ENCODE measurements at regions not wholly inside any gene's neighbourhood (a gene's known extent, or its start where the extent isn't known, plus 50 kb on each side); places are given as distances from the start of the nearest gene placed in this dataset.
"Not testable (repeated sequence)": the region's sequence is repeated elsewhere in the genome, so short reads cannot be mapped to it uniquely, and the experiment has no call there.

GRCh38 chrX:9271789-9272525, 192.9 kb upstream of the TBL1X start:
- peak; percentile 84 for DNase-seq

DNA sequence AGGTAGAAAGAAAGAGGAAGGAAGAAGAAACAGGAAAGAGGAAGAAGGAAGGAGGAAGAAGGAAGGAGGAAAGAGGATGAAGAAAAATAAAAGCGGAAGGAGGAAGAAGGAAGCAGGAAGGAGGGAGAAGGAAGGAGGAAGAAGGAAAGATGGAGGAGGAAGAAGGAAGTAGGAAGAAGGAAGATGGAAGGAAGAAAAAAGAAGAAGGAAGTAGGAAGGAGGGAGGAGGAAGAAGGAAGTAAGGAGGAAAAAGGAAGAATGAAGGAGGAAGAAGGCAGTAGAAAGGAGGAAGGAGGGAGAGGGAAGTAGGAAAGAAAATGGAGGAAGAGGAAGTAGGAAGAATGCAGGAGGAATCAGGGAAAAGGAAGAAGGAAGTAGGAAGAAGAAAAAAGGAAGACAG, 191.1 kb upstream of the TBL1X start:
- DNase-seq = no peak

DNA sequence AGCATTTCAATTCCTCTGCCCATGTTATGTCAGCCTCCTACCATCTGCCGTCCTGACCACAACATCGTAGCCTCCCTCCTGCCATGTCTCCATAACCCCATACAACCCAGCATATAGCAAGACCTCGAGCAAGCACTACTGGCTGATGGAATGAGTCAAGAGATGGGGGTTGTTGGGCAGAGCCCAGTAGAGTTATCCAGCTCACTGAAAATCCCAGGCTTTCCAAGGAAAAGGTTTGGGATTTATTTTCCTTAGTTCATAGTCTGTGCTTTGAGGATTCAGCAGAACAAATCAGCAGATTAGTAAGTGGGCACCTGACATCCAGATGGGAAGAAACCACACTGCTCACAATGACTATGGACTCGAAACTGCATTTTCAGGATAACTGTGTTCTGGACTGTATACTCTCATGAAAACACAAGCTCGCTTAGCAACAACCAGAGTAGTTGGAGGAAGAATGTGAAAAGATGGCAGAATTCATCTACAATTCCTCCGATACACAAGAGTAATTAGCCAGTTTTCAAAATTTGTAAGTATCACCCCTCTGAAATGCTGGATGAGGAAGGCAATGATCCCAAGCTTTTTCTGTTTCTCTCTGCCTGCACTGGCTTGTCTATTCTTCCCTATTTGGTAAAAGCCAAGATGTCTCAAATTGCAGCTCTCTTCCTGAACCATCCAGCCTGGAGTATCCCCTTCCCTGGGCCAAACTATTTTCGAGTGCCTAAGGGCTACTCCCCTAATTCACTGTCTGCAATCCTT, 186.2 kb upstream of the TBL1X start:
- DNase-seq = peak; percentile 23

- DNase-seq = no peak
These were observed 185.7 kb upstream of the TBL1X start for GRCh38 chrX:9279234-9279544.

GRCh38 chrX:9280831-9281230, 184.0 kb upstream of the TBL1X start:
- no peak for DNase-seq

DNA sequence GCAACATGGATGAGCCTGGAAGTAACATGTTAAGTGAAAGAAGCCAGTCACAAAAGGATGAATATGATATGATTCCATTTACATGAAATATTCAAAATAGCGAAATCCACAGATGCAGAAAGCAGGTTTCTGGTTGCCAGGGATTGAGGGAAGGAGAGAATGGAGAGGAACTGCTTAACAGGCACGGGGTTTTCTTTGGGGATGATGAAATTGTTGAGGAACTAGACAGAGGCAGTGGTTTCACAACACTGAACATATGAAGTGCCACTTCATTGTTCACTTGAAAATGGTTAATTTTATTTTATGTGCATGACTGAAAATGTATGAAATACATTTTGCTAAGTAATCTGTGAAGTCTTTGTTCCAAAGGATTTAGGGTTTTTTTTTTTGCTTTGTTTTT, 182.5 kb upstream of the TBL1X start:
- DNase-seq = no peak

DNA sequence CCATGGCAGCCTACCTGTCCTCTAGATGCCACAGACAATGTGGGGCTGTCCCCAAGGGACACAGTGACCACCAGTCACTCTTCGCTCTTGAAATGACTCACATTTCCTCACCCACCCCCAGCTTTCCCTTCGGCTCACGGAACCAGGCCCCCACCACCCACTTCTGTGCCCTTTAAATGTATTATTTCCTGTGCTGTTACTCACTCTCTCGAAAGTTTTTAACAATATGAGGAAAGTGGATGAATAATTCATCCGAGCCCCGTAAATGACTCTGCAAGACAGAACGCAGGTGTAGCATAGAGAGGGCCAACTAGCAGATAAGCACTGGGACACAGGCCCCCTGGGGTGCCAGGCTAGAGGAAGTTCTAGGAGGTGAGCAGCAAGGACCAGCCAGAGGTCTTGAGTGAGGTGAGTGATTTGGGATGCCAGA, 179.5 kb upstream of the TBL1X start:
- DNase-seq = no peak

- no peak for DNase-seq
These were observed 178.6 kb upstream of the TBL1X start for GRCh38 chrX:9286234-9286633.

GRCh38 chrX:9291629-9292028, 173.2 kb upstream of the TBL1X start:
- no peak for DNase-seq

DNA sequence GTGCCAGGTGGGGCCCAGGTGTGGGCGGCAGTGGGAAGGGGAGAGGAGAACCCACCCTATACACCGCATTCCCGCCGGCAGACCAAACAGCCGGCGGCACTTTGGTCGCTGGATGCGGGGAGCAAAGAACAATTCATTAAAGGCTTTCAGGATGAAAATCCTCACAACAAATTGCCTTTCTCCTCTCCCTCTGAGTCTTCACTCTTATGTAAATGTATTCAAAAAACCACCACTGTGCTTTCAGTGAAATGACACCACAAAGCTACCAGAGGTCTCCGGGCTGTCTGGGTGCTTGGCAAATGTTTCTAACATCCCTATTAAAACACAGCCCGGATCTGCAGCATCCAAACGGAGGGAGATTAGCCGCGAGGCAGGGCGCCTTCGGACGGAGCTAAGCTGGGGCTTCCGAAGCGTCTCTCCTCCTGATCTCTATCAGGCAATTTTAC, 171.8 kb upstream of the TBL1X start:
- no peak for DNase-seq

GRCh38 chrX:9293903-9294302, 171.0 kb upstream of the TBL1X start:
- DNase-seq = no peak

DNA sequence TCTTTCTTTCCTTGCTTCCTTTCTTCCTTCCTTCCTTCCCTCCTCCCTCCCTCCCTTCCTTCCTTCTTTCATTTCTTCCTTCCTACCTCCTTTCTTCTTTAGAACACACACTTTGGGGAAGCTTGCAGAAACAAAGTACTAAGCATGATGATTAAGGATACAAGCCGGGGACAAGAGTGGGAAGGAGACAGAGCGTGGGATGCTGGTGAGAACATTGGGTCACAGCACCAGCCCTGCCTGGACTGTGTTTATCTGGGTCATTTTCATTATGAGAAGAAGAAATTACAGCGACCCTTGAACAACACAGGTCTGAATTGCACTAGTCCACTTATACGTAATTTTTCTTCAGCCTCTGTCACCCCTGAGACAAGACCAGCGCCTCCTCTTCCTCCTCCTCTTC, 169.3 kb upstream of the TBL1X start:
- DNase-seq = no peak

DNA sequence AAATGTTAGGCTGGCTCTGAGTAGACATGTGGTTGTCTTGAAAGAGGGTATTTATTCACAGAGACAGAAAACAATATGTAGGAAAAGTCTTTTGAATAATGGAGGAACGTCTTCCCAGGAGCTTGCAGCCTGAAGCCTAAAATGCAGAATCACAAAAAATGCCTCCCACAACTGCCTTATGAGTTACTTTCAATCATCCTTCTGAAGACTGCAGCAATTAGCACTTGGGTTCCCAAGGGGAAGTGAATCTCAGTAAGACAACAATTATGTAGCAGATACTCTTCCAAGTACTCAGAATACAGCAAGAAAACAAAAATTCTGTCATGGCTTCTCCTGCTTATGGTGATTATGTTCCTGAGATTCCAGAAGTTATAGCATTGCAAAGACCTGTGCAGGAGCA, 166.6 kb upstream of the TBL1X start:
- DNase-seq = no peak

DNA sequence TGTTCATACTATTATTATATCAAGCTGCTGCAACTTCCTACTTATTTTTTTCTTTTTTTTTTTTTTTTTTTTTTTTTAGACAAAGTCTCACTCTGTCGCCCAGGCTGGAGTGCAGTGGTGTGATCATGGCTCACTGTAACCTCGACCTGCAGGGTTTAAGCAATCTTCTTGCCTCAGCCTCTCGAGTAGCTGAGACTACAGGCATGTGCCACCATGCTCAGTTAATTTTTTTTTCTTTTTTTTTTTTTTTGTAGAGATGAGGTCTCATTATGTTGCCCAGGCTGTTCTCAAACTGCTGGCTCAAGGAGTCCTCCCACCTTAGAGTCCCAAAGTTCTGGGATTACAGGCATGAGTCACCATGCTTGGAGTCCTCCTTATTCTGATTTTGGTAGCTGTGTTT, 165.2 kb upstream of the TBL1X start:
- not testable (repeated sequence) for DNase-seq

GRCh38 chrX:9301836-9302235, 163.0 kb upstream of the TBL1X start:
- no peak for DNase-seq

DNA sequence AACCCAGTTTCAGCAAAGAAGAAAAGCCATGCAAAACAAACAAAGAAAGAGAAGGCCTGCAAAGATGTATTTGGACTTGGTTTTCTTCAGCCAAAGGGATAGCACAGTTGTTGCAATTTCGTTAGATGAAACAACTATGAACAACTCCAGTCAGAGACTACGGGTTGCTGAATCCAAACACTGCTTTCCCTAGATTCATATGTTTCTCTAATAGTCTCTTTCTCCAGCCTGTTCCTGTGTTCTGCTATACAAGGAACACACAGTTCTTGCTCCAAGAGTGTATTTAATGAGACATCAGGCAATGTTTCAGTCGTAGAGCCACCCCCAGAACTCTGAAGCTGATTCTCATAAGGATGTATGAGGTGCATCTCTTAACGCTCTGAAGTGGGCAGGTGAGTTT, 162.5 kb upstream of the TBL1X start:
- no peak for DNase-seq

DNA sequence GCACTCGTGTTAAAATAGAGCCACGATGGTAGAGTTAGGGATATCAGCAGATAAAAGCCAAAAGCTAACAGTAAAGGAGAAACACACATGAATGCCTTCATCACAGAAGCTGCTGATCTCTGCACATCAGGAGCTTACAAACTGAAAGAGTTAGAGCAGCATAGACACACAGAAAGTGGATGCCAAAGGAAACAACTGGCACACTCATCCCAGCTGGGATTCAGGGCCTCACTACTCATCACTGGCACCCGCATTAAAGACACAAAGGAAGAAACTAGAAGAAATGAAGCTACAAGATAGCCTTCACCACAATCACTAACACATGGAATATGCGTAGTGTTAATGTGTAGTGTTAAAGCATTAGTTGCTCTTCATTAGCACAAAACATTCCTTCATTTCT, 156.4 kb upstream of the TBL1X start:
- no peak for DNase-seq

DNA sequence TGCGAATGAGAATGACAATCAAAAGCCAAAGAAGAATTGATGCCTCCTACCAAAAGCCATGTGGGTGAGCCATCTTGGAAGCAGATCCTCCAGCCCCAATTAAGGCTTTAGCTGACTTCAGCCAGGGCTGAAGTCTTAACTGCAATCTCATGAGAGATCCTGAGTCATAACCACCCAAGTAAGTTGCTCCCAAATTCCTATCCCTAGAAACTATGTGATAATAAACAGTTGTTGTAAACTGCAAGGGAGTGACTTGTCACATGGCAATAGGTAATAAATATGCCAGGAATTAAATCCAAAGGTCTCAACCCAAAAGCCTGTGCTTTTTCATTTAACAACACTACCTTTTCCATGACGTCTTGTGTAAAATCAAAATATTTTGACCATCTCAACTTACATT, 154.2 kb upstream of the TBL1X start:
- peak; percentile 54 for DNase-seq

DNA sequence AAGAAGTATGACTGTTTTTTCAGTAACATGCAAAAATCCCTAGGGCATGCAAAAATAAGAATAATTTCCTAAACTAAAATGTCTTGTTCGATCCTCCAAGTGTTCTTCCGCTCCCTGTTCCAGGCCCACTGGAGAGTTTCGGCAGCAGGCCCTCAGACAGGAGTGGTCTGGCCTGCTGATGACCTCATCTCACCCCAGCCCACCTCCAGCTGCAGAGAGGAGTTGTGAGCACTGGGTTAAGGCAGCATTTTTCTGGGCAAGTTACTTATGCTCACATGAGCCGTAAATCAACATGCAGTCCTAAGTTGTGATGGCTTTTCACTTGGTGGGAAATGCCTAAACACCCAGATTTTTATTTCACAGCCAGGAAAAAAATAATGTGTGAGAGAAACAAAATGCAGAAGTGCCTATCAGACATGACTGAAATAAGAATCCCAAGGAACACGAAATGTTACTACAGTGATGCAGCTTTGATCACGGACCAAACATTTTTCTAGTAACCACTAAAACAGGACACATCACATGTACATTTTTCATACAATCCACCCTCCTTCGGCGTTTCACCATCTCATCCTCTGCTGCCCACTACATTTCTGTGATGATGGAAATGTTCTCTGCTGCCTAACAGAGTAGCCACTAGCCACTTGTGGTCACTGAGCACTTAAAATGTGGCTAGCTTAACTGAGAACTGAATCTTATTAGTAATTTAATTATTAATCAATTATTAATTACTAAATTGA, 153.3 kb upstream of the TBL1X start:
- peak; percentile 57 for DNase-seq

DNA sequence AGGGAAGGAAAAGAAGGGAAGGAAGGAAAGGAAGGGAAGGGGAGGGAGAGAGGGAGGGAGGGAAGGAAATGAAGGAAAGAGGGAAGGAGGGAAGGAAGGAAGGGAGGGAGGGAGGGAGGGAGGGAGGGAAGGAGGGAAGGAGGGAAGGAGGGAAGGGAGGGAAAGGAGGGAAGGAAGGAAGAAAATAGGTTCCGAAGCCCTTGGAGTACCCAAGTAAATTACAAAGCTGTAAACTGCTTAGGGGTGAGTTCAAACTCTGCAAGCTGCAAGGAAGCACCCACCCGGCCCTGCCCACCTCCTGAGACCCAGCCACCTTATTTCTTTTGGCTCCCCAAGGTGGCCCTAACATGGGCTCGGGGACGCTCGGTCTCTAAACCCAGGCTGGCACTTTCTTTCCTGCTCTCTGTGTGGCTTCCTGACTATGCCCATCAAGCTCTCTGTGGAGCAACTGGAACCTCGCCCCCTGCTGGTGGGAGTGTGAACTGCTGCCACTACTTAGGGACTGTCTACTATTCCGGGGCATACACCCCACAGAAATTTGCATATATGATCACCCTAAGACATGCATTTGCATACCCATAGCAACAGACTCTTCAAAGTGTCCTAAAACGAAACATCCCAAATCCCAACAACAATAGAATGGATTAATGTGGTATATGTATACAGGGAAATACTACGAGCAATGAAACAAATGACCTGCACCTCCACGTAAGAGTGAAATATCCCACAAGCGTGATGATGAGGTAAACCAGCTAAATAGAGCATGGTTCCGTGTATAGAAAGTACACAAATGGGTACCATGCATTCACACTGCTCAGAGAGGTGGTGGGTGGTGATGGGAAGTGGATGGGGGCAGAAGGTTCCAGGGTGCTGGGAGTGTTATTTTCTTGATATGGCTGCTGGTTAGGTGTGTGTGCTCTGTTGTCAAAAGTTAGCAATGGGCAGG, 151.7 kb upstream of the TBL1X start:
- no peak for DNase-seq

DNA sequence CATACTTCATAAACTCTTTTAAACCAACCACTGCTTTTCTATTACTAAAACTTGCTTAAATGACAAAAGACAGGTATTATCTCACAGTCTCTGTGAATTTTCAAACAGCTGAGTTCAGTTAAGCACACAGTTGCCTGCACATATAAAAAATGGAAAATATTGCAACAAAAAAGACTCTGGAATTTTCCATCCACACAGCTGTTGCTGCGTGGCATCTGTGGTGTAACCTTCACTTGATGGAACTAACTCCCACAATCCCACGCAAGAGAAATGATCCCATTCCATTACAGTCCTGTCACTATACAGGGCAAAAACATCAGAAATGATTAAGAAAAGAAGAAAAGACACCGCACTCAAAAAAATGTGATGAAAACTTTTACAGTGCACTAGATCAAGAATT, 149.8 kb upstream of the TBL1X start:
- peak; percentile 25 for DNase-seq

- no peak for DNase-seq
These were observed 148.8 kb upstream of the TBL1X start for GRCh38 chrX:9316096-9316495.

GRCh38 chrX:9317176-9317575, 147.7 kb upstream of the TBL1X start:
- DNase-seq = no peak

Data from fibroblast of upper back skin (primary cell).